ENCODE measurements at regions not wholly inside any gene's neighbourhood (a gene's known extent, or its start where the extent isn't known, plus 50 kb on each side); places are given as distances from the start of the nearest gene placed in this dataset.
A peak's percentile ranks its signal among the peaks of the same experiment; 100 is the strongest.
"Not testable (repeated sequence)": the region's sequence is repeated elsewhere in the genome, so short reads cannot be mapped to it uniquely, and the experiment has no call there.

DNA sequence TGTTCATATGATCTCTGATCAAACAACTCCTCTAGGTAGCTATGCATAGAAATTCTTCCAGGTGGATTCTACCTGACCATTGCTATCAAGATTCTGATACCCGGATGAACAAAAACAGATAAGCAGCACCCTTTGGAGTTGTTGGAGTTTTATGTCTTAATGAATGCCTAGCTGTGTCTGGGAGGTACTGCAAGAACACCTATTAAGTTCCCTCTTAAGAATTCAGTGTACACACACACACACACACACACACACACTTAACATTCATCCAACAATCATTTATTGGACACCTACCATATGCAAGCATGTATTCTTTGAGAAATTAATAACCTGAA is 58.1 kb upstream of the FNDC3B start:
- no peak for DNase-seq

DNA sequence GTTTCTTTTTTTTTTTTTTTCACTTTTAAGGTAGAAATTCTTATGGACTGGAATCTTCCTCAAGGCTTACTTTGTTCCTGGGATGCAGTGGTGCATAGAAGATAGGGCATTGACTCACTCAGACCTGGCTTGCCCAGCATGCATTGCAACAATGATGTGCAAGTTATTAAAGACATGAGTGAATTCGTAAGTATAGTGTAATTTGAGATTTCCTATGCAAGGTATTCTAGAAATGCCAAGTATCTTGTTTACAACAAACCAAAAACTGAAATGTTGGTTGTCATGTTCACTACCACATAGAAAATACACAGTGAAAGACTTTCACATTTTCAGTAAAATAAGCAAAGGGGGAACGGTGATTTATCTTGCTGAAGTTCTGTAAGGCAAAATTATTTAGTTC is 56.5 kb upstream of the FNDC3B start:
- no peak for DNase-seq

DNA sequence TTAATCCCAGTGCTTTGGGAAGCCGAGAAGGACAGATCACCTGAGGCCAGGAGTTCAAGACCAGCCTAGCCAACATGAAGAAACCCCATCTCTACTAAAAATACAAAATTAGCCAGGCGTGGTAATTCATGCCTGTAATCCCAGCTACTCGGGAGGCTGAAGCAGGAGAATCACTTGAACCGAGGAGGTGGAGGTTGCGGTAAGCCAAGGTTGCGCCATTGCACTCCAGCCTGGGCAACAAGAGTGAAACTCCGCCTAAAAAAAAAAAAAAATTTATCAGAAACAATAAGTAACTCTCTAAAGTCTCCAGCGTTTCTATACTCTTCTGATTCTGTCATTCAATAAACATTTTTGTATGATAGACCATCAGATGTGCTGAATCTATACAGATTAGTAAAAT is 55.7 kb upstream of the FNDC3B start:
- not testable (repeated sequence) for DNase-seq

DNA sequence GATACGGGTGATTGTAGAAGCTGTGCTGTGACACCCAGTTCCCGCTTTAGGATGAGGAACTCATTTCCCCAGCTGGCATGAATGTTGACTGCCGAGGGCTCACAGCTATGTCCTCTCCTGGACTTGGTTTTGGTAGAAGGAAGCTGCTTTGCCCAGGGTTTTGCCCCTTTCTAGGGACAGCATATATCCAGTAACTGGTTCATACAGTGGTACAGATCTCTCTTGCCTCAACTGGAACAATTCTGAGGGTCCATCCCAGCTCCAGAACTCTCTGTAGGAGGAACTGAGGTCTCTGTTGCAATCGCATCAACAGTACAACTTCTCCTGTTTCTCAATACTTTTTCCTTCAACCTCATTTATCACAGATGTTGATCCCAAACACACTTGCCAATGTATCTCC is 54.5 kb upstream of the FNDC3B start:
- peak; percentile 75 for DNase-seq

DNA sequence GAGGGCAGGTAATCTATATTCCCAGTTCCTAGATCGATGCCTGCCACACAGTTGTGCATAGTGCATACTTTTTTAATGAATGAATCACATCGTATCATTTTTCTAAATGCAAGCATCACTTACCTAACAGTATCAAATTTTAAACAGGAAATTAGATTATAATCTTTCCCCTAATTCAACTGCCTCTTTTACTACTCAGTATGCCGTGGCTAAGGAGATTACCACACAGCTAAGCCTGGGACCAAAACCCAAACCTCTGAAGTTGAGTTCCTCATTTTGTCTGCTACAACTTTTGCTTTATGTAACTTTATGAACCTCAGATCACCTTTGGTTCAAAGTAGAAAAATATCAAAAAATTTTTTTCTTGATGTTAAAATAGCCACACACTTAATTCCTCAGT is 53.2 kb upstream of the FNDC3B start:
- DNase-seq, result peak; percentile 51 to 74

DNA sequence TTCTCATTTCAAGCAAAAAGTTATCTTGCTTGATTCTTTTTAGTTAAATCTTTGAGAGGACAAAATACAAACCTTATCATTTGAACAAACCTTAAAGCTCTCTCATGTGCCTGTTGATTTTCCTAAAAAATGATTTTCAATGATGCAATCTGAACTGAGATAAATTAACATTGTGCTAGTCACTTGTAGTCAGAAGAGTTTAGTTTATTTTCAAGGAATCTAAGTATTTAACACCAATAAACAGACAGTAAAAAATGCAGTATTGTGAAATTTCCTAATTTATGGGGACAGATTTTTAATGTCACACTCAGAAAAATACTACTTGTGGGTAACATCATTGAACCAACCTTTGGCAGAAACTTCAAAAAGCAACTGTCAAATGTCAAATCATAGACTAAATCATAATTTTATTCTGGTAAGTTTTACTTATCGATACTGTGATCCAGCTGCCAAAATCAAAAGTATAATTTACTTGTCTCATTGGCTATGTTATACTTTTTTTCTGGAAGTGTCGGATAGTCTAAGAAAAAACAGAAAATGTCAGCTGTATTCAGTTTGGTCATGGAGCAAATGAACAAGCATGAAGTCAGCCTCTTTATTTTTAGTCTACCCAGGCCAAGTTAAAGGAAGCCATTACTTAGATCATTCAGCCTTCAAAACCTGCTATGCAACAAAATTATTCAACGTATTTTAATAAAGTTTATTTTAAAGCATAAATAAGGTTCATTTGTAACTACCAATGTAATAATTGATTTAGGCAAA is 52.4 kb upstream of the FNDC3B start:
- DNase-seq, result no peak
